T-cell (primary cell): ENCODE measurements at regions not wholly inside any gene's neighbourhood (a gene's known extent, or its start where the extent isn't known, plus 50 kb on each side); places are given as distances from the start of the nearest gene placed in this dataset.

Source experiments
- ATAC-seq, 4 experiments: fragments of 200-7000 bp in 3 of 4; fragments of 150-1000 bp in 1 of 4; cut with Tn5 transposase; replicated peaks in 1 of 4; 1 replicate in 3 of 4; 2 replicates in 1 of 4; pipeline ENCODE4 v1.10.0; 2021; ENCODE audit warnings: moderate library complexity in 3 of 4, mild to moderate bottlenecking in 2 of 4, moderate number of reproducible peaks in 1 of 4
- CTCF ChIA-PET, 2 donors: fragments of 300-600 bp; sonication (Branson Sonifier 250); formaldehyde crosslinking; loops; one replicate each; lab custom pipeline; 2022; ENCODE audit warnings: antibody characterized with exemption in 2 of 2; lab: Charles Lee
- POLR2A ChIA-PET, 2 donors: fragments of 300-600 bp; sonication (Branson Sonifier 250); formaldehyde crosslinking; loops; one replicate each; lab custom pipeline; 2022; ENCODE audit warnings: antibody characterized with exemption in 2 of 2; lab: Charles Lee
- DNase-seq, 35 experiments: peaks; one replicate each; pipeline versions ENCODE4 v3.0.0 to v3.0.0-alpha.2; 2013 to 2023
- H3K27ac ChIP-seq: one replicate; pipeline ENCODE4 v1.5.1; 2013; ENCODE audit warnings: low read length
- H3K27me3 ChIP-seq, 2 experiments: replicated peaks in 1 of 2; 1 replicate in 1 of 2; 2 replicates in 1 of 2; pipeline versions ENCODE4 v1.6.1 to v1.7.0; 2013; ENCODE audit warnings: low read length in 1 of 2, mixed read lengths in 1 of 2; ENCODE audit not compliant: control insufficient read depth in 2 of 2, insufficient read depth in 2 of 2; ENCODE audit errors: extremely low read depth in 1 of 2
- H3K36me3 ChIP-seq, 2 donors: 1 replicate in 1 of 2; 2 replicates in 1 of 2; pipeline versions ENCODE4 v1.6.1 to v1.7.0; 2013; ENCODE audit warnings: low read length in 1 of 2; ENCODE audit not compliant: control insufficient read depth in 2 of 2, insufficient read depth in 1 of 2; ENCODE audit errors: extremely low read depth in 1 of 2
- H3K4me1 ChIP-seq, 2 experiments: 1 replicate in 1 of 2; 2 replicates in 1 of 2; pipeline versions ENCODE4 v1.6.1 to v1.7.0; 2013; ENCODE audit warnings: low read length in 2 of 2, mixed read lengths in 1 of 2; ENCODE audit not compliant: insufficient read depth in 2 of 2, control insufficient read depth in 1 of 2; ENCODE audit errors: extremely low read depth in 1 of 2
- H3K4me3 ChIP-seq, 2 donors: 1 replicate in 1 of 2; 2 replicates in 1 of 2; pipeline versions ENCODE4 v1.5.1 to v1.7.0; 2013; ENCODE audit warnings: mild to moderate bottlenecking in 2 of 2, low read length in 1 of 2, moderate library complexity in 1 of 2; ENCODE audit not compliant: control insufficient read depth in 1 of 2; ENCODE audit errors: extremely low read depth in 1 of 2
- H3K9me3 ChIP-seq: 2 replicates; pipeline ENCODE4 v1.7.0; 2013
- H3K27ac Mint-ChIP-seq, 2 donors: one replicate each; pipeline ENCODE4 v1.8.0; 2020 to 2021; ENCODE audit warnings: mild to moderate bottlenecking in 2 of 2, mixed read lengths in 2 of 2
- H3K27me3 Mint-ChIP-seq, 2 donors: one replicate each; pipeline ENCODE4 v1.8.0; 2021 to 2022; ENCODE audit warnings: mixed read lengths in 2 of 2
- H3K36me3 Mint-ChIP-seq: one replicate; pipeline ENCODE4 v1.8.0; 2021; ENCODE audit warnings: mixed read lengths
- H3K4me1 Mint-ChIP-seq, 3 donors: one replicate each; pipeline ENCODE4 v1.8.0; 2020 to 2022; ENCODE audit warnings: mixed read lengths in 3 of 3, mild to moderate bottlenecking in 1 of 3
- H3K4me3 Mint-ChIP-seq, 3 donors: one replicate each; pipeline ENCODE4 v1.8.0; 2020 to 2022; ENCODE audit warnings: mild to moderate bottlenecking in 3 of 3, mixed read lengths in 3 of 3, moderate library complexity in 3 of 3
- H3K9me3 Mint-ChIP-seq, 3 donors: one replicate each; pipeline ENCODE4 v1.8.0; 2020 to 2022; ENCODE audit warnings: mixed read lengths in 3 of 3
- WGBS: methylation state at CpG from one replicate; pipeline ENCODE4 v1.1.5; 2013; ENCODE audit warnings: missing lambda C conversion rate; ENCODE audit not compliant: insufficient coverage; 5-methylcytosine and 5-hydroxymethylcytosine counted together

GRCh38 chr4:124429746-124430250 is 282.7 kb downstream of the ANKRD50 start:
- DNase-seq (no peak), ATAC-seq (no peak)
- 43% methylated on average over 1 of the region's 2 CpGs for WGBS
- Mint-ChIP-seq H3K9me3 (no peaks in the 10 kb centered on the region), H3K4me1 (no peaks in the 10 kb centered on the region), H3K27me3 (no peaks in the 10 kb centered on the region), H3K27ac (no peak overlapping the region), H3K4me3 (no peak overlapping the region), H3K36me3 (no peaks in the 10 kb centered on the region)
- no peaks in the 10 kb centered on the region for H3K27me3 ChIP-seq
- H3K4me3 ChIP-seq, result no peak overlapping the region
- POLR2A ChIA-PET, result no interaction called here
- CTCF ChIA-PET, result no interaction called here
- H3K9me3 ChIP-seq, result no peaks in the 10 kb centered on the region
- H3K4me1 ChIP-seq, result no peaks in the 10 kb centered on the region
- no peak overlapping the region for H3K27ac ChIP-seq
- no peaks in the 10 kb centered on the region for H3K36me3 ChIP-seq

- Mint-ChIP-seq H3K4me1 (no peaks in the 10 kb centered on the region), H3K36me3 (no peaks in the 10 kb centered on the region), H3K9me3 (peaks cover 0 to 5% (median 0%) of the 10 kb centered on the region in 3 donors), H3K4me3 (no peak overlapping the region), H3K27ac (no peak overlapping the region), H3K27me3 (no peaks in the 10 kb centered on the region)
- CTCF ChIA-PET, result no interaction called here
- no peak overlapping the region for H3K4me3 ChIP-seq
- no peaks in the 10 kb centered on the region for H3K4me1 ChIP-seq
- ATAC-seq (no peak), DNase-seq (no peak)
- no peaks in the 10 kb centered on the region for H3K9me3 ChIP-seq
- H3K36me3 ChIP-seq, result no peaks in the 10 kb centered on the region
- no peak overlapping the region for H3K27ac ChIP-seq
- no peaks in the 10 kb centered on the region for H3K27me3 ChIP-seq
- WGBS, result no CpG with 5 or more reads among the region's 2 CpGs
- POLR2A ChIA-PET, result no interaction called here
Observed at GRCh38 chr4:124431653-124432192, 280.8 kb downstream of the ANKRD50 start.

DNA sequence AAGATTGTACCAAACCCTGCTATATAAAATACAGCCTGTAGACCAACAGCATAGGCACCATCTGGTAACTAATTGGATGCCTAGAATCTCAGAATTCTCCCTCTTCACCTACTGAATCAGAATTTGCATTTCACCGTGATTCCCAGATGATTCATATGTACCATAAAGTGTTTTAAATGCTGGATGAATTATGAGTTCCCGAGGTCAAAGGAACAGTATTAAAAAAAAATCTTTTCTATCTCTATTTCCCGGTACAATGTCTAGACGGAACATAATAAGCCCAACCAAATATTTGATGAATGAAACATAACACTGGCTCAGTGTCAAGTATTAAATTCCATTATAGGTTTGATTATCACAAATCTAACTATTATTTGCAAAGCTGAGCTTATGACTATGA is 280.0 kb downstream of the ANKRD50 start:
- Histone ChIP-seq H3K36me3 (no peaks in the 10 kb centered on the region), H3K27me3 (no peaks in the 10 kb centered on the region), H3K9me3 (no peaks in the 10 kb centered on the region), H3K4me1 (no peaks in the 10 kb centered on the region), H3K27ac (no peak overlapping the region), H3K4me3 (no peak overlapping the region)
- Mint-ChIP-seq H3K27ac (no peak overlapping the region), H3K27me3 (no peaks in the 10 kb centered on the region), H3K9me3 (peaks cover 0 to 5% (median 0%) of the 10 kb centered on the region in 3 donors), H3K36me3 (no peaks in the 10 kb centered on the region), H3K4me1 (no peaks in the 10 kb centered on the region), H3K4me3 (no peak overlapping the region)
- WGBS, result no CpG with 5 or more reads among the region's 4 CpGs
- ChIA-PET CTCF (no interaction called here), POLR2A (no interaction called here)
- DNase-seq (no peak), ATAC-seq (no peak)

DNA sequence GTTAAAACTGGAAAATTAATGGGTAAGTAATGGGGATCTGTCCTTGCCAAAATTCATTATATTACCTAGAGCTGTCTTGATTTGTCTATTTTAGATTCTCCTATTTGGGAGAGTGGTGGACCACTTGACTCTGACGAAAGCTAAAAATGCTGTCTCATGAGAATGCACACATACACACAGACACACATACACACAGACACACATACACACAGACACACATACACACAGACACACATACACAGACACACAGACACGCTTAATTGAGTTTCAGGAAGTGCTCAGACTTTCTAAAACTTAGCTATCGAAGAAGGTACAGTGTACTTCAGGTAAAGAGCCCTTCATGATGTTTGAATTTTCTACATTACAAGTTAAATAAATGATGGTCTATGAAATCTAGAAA is 279.5 kb downstream of the ANKRD50 start:
- Mint-ChIP-seq H3K36me3 (no peaks in the 10 kb centered on the region), H3K27me3 (no peaks in the 10 kb centered on the region), H3K4me3 (no peak overlapping the region), H3K4me1 (no peaks in the 10 kb centered on the region), H3K27ac (no peak overlapping the region), H3K9me3 (peaks cover 0 to 5% (median 0%) of the 10 kb centered on the region in 3 donors)
- no peak for DNase-seq
- Histone ChIP-seq H3K36me3 (no peaks in the 10 kb centered on the region), H3K27ac (no peak overlapping the region), H3K4me1 (no peaks in the 10 kb centered on the region), H3K9me3 (no peaks in the 10 kb centered on the region), H3K4me3 (no peak overlapping the region), H3K27me3 (no peaks in the 10 kb centered on the region)
- no CpG with 5 or more reads among the region's 3 CpGs for WGBS
- CTCF ChIA-PET, result no interaction called here
- POLR2A ChIA-PET, result no interaction called here
- ATAC-seq, result no peak

- DNase-seq, result no peak
- CTCF ChIA-PET, result no interaction called here
Observed at GRCh38 chr4:124433500-124433899, 279.0 kb downstream of the ANKRD50 start.

DNA sequence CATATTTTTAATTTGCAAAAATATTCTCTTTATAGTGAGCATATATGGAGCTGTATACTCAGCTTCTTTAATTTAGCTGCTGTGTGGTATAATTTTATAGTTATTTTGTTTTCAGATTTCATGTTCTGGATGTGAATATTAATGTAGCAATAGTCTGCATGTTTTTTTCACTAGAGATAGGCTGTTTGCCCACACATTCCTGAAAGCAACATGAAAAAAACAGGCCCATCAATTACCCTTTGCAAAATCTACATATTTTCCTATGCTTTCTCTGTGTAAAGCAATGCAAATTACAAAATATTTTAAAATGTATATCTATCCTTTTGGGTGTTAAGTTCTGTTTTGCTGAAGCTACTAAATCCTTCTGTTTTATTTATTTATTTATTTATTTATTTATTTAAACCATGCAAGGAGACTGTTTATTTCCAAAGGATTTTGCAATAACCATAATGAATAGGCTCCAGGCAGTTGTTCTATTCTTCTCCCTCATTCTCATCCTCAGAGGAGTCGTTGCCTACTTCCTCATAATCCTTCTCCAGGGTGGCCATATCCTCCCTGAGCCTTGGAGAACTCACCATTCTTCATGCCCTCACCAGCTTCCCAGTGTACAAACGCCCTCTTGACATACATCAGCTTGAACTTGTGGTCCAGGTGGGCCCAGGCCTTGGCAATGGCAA is 277.1 kb downstream of the ANKRD50 start:
- WGBS, result 34% methylated on average over 2 of the region's 2 CpGs
- Mint-ChIP-seq H3K36me3 (no peaks in the 10 kb centered on the region), H3K27me3 (no peaks in the 10 kb centered on the region), H3K4me1 (no peaks in the 10 kb centered on the region), H3K9me3 (peaks cover 0 to 5% (median 0%) of the 10 kb centered on the region in 3 donors), H3K27ac (no peak overlapping the region), H3K4me3 (no peak overlapping the region)
- ATAC-seq (no peak), DNase-seq (no peak)
- ChIA-PET POLR2A (no interaction called here), CTCF (interaction anchor here in 1 of 2 donors (0.6 kb wide), 1 partner anchor 730 kb away, joined by 4 read pairs; no protein-coding TSS in a partner anchor)
- no peaks in the 10 kb centered on the region for H3K27me3 ChIP-seq
- no peak overlapping the region for H3K27ac ChIP-seq
- no peaks in the 10 kb centered on the region for H3K4me1 ChIP-seq
- H3K4me3 ChIP-seq, result no peak overlapping the region
- no peaks in the 10 kb centered on the region for H3K9me3 ChIP-seq
- no peaks in the 10 kb centered on the region for H3K36me3 ChIP-seq

More at GRCh38 chr4:124433500-124433899, 279.0 kb downstream of the ANKRD50 start:
- POLR2A ChIA-PET, result no interaction called here
- H3K9me3 ChIP-seq, result no peaks in the 10 kb centered on the region
- no peak overlapping the region for H3K27ac Mint-ChIP-seq
- no peaks in the 10 kb centered on the region for H3K27me3 Mint-ChIP-seq
- H3K27ac ChIP-seq, result no peak overlapping the region
- H3K36me3 ChIP-seq, result no peaks in the 10 kb centered on the region
- no peak for ATAC-seq
- no peak overlapping the region for H3K4me3 Mint-ChIP-seq
- H3K36me3 Mint-ChIP-seq, result no peaks in the 10 kb centered on the region
- no peak overlapping the region for H3K4me3 ChIP-seq
- no peaks in the 10 kb centered on the region for H3K4me1 ChIP-seq
- WGBS, result 90% methylated on average over 7 of the region's 8 CpGs
- H3K9me3 Mint-ChIP-seq, result peaks cover 0 to 5% (median 0%) of the 10 kb centered on the region in 3 donors
- H3K27me3 ChIP-seq, result no peaks in the 10 kb centered on the region
- H3K4me1 Mint-ChIP-seq, result no peaks in the 10 kb centered on the region
